PC-9 (cell line): ENCODE measurements at regions not wholly inside any gene's neighbourhood (a gene's known extent, or its start where the extent isn't known, plus 50 kb on each side); places are given as distances from the start of the nearest gene placed in this dataset.

Experiments
- CTCF ChIP-seq: fragments of 200-600 bp; sonication (generic); conservative IDR thresholded peaks from 2 replicates; pipeline ENCODE4 v1.6.1; 2017; ENCODE audit warnings: mixed run types, antibody characterized with exemption, mild to moderate bottlenecking, moderate library complexity
- EZH2 ChIP-seq: fragments of 200-600 bp; sonication (generic); IDR thresholded peaks from 2 replicates; pipeline ENCODE4 v1.8.0; 2017; ENCODE audit warnings: antibody characterized with exemption, low read depth

GRCh38 chr2:45127891-45128290 is 118.6 kb upstream of the SIX2 start:
- TF ChIP-seq CTCF (no peak), EZH2 (no peak)
